Right lobe of liver (tissue), 6 donors: ENCODE measurements at regions not wholly inside any gene's neighbourhood (a gene's known extent, or its start where the extent isn't known, plus 50 kb on each side); places are given as distances from the start of the nearest gene placed in this dataset.

ENCODE experiments used
- ATAC-seq, 4 donors: fragments of 200-7000 bp; cut with Tn5 transposase; one replicate each; pipeline ENCODE4 v1.9.1; 2020; ENCODE audit warnings: mild to moderate bottlenecking in 4 of 4, moderate library complexity in 4 of 4
- DNase-seq, 3 donors: peaks; one replicate each; pipeline ENCODE4 v3.0.0-alpha.2; 2020
- H3K27ac ChIP-seq, 3 donors: fragments of 200-600 bp; one replicate each; pipeline ENCODE4 v1.8.0; 2022
- H3K27me3 ChIP-seq, 2 donors: fragments of 200-600 bp; one replicate each; pipeline ENCODE4 v1.8.0; 2022
- H3K36me3 ChIP-seq, 4 donors: fragments of 200-600 bp; sonication (generic) in 1 of 4; one replicate each; pipeline versions ENCODE4 v1.5.1 to v1.8.0; 2017 to 2022; ENCODE audit warnings: control low read depth in 1 of 4
- H3K4me1 ChIP-seq, 4 donors: fragments of 200-600 bp; sonication (generic) in 1 of 4; one replicate each; pipeline versions ENCODE4 v1.5.1 to v1.8.0; 2017 to 2022; ENCODE audit warnings: control low read depth in 1 of 4
- H3K4me3 ChIP-seq, 3 donors: fragments of 200-600 bp; one replicate each; pipeline ENCODE4 v1.8.0; 2022
- H3K9me3 ChIP-seq, 4 donors: fragments of 200-600 bp; sonication (generic) in 1 of 4; one replicate each; pipeline versions ENCODE4 v1.5.1 to v1.8.0; 2017 to 2022; ENCODE audit warnings: control low read depth in 1 of 4
- CTCF ChIP-seq, 4 donors: fragments of 200-600 bp in 3 of 4; fragments of 450-650 bp in 1 of 4; IDR thresholded peaks; one replicate each; pipeline versions ENCODE4 v1.5.1 to v1.8.0; 2016 to 2022; ENCODE audit warnings: antibody characterized with exemption in 4 of 4, mild to moderate bottlenecking in 2 of 4
- POLR2A ChIP-seq: fragments of 450-650 bp; IDR thresholded peaks from one replicate; pipeline ENCODE4 v1.6.1; 2017; ENCODE audit warnings: antibody characterized with exemption, mild to moderate bottlenecking
- WGBS: methylation state at CpG from one replicate; pipeline ENCODE4 v1.1.6; 2018; ENCODE audit warnings: low coverage, low lambda C conversion rate; ENCODE audit not compliant: insufficient coverage; ENCODE audit errors: missing lambda C conversion rate; 5-methylcytosine and 5-hydroxymethylcytosine counted together
- intact Hi-C, 2 donors: fragments of 100-400 bp; cut with DNase I; formaldehyde crosslinking; loops; one replicate each; pipeline versions ENCODE4 v1.11.2 to v1.14.1; 2022
- donor health status: DM: no; HTN: yes; CAD: no.
- donor health status: DM: no; HTN: no; CAD: no.
- donor health status: DM: no; HTN: no; CAD: no.
- donor health status: DM: no; HTN: yes; CAD: no.
- donor health status: DM: no; HTN: yes; CAD: no.

GRCh38 chr9:104342552-104342951, 161.5 kb upstream of the OR13F1 start:
- ATAC-seq (no peak), DNase-seq (no peak)
- no peaks in the 10 kb centered on the region for H3K4me1 ChIP-seq
- H3K36me3 ChIP-seq, result no peaks in the 10 kb centered on the region
- WGBS, result 81% methylated on average over 3 of the region's 3 CpGs
- intact Hi-C loops, result no loop called here
- no peaks in the 10 kb centered on the region for H3K27me3 ChIP-seq
- H3K4me3 ChIP-seq, result no peak overlapping the region
- no peak overlapping the region for H3K27ac ChIP-seq
- TF ChIP-seq POLR2A, result no peak
- TF ChIP-seq CTCF (IDR thresholded peaks at IDR 0.05), result no peak
- H3K9me3 ChIP-seq, result no peaks in the 10 kb centered on the region

- H3K36me3 ChIP-seq, result no peaks in the 10 kb centered on the region
- 51% methylated on average over 3 of the region's 3 CpGs for WGBS
- no peaks in the 10 kb centered on the region for H3K9me3 ChIP-seq
- no peaks in the 10 kb centered on the region for H3K27me3 ChIP-seq
- intact Hi-C loops, result no loop called here
- DNase-seq (no peak), ATAC-seq (no peak)
- TF ChIP-seq CTCF (IDR thresholded peaks at IDR 0.05) (no peak), POLR2A (no peak)
- H3K4me3 ChIP-seq, result no peak overlapping the region
- no peaks in the 10 kb centered on the region for H3K4me1 ChIP-seq
- no peak overlapping the region for H3K27ac ChIP-seq
These were observed 159.0 kb upstream of the OR13F1 start for GRCh38 chr9:104345061-104345460.

GRCh38 chr9:104350541-104350940, 153.5 kb upstream of the OR13F1 start:
- TF ChIP-seq POLR2A (no peak), CTCF (IDR thresholded peaks at IDR 0.05) (no peak)
- no peaks in the 10 kb centered on the region for H3K36me3 ChIP-seq

GRCh38 chr9:104351726-104352125, 152.3 kb upstream of the OR13F1 start:
- Histone ChIP-seq H3K27me3 (no peaks in the 10 kb centered on the region), H3K4me1 (no peaks in the 10 kb centered on the region), H3K36me3 (no peaks in the 10 kb centered on the region), H3K9me3 (no peaks in the 10 kb centered on the region), H3K4me3 (no peak overlapping the region), H3K27ac (no peak overlapping the region)
- no peak for DNase-seq
- intact Hi-C loops, result no loop called here
- ATAC-seq, result no peak
- 63% methylated on average over 3 of the region's 3 CpGs for WGBS
- TF ChIP-seq CTCF (IDR thresholded peaks at IDR 0.05) (no peak), POLR2A (no peak)

More at GRCh38 chr9:104350541-104350940, 153.5 kb upstream of the OR13F1 start:
- no peak overlapping the region for H3K4me3 ChIP-seq
- WGBS, result 80% methylated on average over 5 of the region's 5 CpGs
- DNase-seq (no peak), ATAC-seq (no peak)
- no peaks in the 10 kb centered on the region for H3K4me1 ChIP-seq
- H3K27ac ChIP-seq, result no peak overlapping the region
- H3K27me3 ChIP-seq, result no peaks in the 10 kb centered on the region
- intact Hi-C loops, result no loop called here
- no peaks in the 10 kb centered on the region for H3K9me3 ChIP-seq

- Histone ChIP-seq H3K27ac (no peak overlapping the region), H3K36me3 (no peaks in the 10 kb centered on the region), H3K9me3 (no peaks in the 10 kb centered on the region), H3K27me3 (no peaks in the 10 kb centered on the region), H3K4me3 (no peak overlapping the region), H3K4me1 (no peaks in the 10 kb centered on the region)
- TF ChIP-seq POLR2A (no peak), CTCF (IDR thresholded peaks at IDR 0.05) (no peak)
- 75% methylated on average over 11 of the region's 11 CpGs for WGBS
- no peak for DNase-seq
- intact Hi-C loops, result no loop called here
- ATAC-seq, result no peak
These were observed 142.9 kb upstream of the OR13F1 start for GRCh38 chr9:104361207-104361606.
